HL-60 (cell line): ENCODE measurements at regions not wholly inside any gene's neighbourhood (a gene's known extent, or its start where the extent isn't known, plus 50 kb on each side); places are given as distances from the start of the nearest gene placed in this dataset.

ENCODE experiments used
- CTCF ChIP-seq: IDR thresholded peaks from one replicate; pipeline ENCODE4 v1.5.1; 2011; ENCODE audit warnings: low read length, control low read depth, inconsistent platforms; ENCODE audit not compliant: insufficient read depth
- GABPA ChIP-seq: IDR thresholded peaks from 2 replicates; pipeline ENCODE4 v1.6.1; 2012; ENCODE audit warnings: low read depth
- POLR2AphosphoS5 ChIP-seq: IDR thresholded peaks from 2 replicates; pipeline ENCODE4 v1.6.1; 2012; ENCODE audit warnings: low read depth
- SPI1 ChIP-seq: IDR thresholded peaks from 2 replicates; pipeline ENCODE4 v1.6.1; 2012; ENCODE audit warnings: low read depth, mild to moderate bottlenecking, borderline replicate concordance

GRCh38 chr11:122062763-122063162 is 53.3 kb downstream of the BLID start:
- TF ChIP-seq POLR2AphosphoS5 = no peak
- no peak for TF ChIP-seq CTCF
- no peak for TF ChIP-seq GABPA
- no peak for TF ChIP-seq SPI1
